GM12891 (cell line): ENCODE measurements at regions not wholly inside any gene's neighbourhood (a gene's known extent, or its start where the extent isn't known, plus 50 kb on each side); places are given as distances from the start of the nearest gene placed in this dataset.
A peak's percentile ranks its signal among the peaks of the same experiment; 100 is the strongest.

ENCODE experiments used
- POLR2A ChIP-seq: IDR thresholded peaks from 2 replicates; pipeline ENCODE4 v1.6.1; 2011; ENCODE audit warnings: low read depth, low read length, control low read depth
- POLR2AphosphoS5 ChIP-seq: IDR thresholded peaks from 2 replicates; pipeline ENCODE4 v1.6.1; 2011; ENCODE audit warnings: low read depth, low read length, control low read depth
- POU2F2 ChIP-seq: IDR thresholded peaks from 2 replicates; pipeline ENCODE4 v1.6.1; 2011; ENCODE audit warnings: low read depth, mild to moderate bottlenecking, control low read depth, low read length, moderate library complexity
- SPI1 ChIP-seq: IDR thresholded peaks from 2 replicates; pipeline ENCODE4 v1.6.1; 2011; ENCODE audit warnings: low read depth, low read length, control low read depth
- TAF1 ChIP-seq: IDR thresholded peaks from 2 replicates; pipeline ENCODE4 v1.6.1; 2011; ENCODE audit warnings: low read depth, low read length, control low read depth

GRCh38 chr5:112018846-112019245 lies 261.9 kb upstream of the NREP start:
- TF ChIP-seq POLR2AphosphoS5 = no peak
- TF ChIP-seq POLR2A = no peak
- TF ChIP-seq TAF1 = no peak
- 0 out of 2 replicates have a peak, but pooled peaks have one; percentile 7 for TF ChIP-seq SPI1
- TF ChIP-seq POU2F2 = no peak
